PC-3 (cell line): ENCODE measurements at regions not wholly inside any gene's neighbourhood (a gene's known extent, or its start where the extent isn't known, plus 50 kb on each side); places are given as distances from the start of the nearest gene placed in this dataset.

Source experiments
- EZH2phosphoT487 ChIP-seq: fragments of 300-600 bp; sonication (generic); IDR thresholded peaks from 2 replicates; pipeline ENCODE4 v1.6.1; 2018; ENCODE audit warnings: mild to moderate bottlenecking, antibody characterized with exemption, low read length, borderline replicate concordance
- TF ChIP-seq, protein P1 (sequence below): fragments of 300-600 bp; sonication (generic); conservative IDR thresholded peaks from 2 replicates; pipeline ENCODE4 v1.5.1; 2017; ENCODE audit warnings: antibody characterized with exemption, low read depth, mild to moderate bottlenecking, low read length

DNA sequence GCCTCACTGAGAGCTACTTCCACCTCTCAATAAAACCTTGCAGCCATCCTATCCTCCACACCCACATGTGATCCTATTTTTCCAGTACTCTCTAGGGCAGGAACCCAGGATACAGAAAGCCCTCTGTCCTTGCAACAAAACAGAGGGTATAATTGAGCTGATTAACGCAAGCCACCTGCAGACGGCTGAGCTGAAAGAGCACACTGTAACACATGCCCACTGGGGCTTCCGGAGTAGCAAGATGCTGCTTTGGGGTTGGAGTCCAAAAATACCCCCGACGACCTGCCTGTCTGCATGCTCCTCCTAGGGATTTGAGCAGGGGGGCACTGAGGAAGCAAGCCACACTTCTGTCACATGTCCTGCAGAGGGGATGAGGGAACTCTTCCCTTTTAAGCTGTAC, 401.1 kb upstream of the FOXG1 start:
- TF ChIP-seq, protein P1, sequence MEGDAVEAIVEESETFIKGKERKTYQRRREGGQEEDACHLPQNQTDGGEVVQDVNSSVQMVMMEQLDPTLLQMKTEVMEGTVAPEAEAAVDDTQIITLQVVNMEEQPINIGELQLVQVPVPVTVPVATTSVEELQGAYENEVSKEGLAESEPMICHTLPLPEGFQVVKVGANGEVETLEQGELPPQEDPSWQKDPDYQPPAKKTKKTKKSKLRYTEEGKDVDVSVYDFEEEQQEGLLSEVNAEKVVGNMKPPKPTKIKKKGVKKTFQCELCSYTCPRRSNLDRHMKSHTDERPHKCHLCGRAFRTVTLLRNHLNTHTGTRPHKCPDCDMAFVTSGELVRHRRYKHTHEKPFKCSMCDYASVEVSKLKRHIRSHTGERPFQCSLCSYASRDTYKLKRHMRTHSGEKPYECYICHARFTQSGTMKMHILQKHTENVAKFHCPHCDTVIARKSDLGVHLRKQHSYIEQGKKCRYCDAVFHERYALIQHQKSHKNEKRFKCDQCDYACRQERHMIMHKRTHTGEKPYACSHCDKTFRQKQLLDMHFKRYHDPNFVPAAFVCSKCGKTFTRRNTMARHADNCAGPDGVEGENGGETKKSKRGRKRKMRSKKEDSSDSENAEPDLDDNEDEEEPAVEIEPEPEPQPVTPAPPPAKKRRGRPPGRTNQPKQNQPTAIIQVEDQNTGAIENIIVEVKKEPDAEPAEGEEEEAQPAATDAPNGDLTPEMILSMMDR = no peak
- TF ChIP-seq EZH2phosphoT487 = no peak
